ENCODE measurements at regions not wholly inside any gene's neighbourhood (a gene's known extent, or its start where the extent isn't known, plus 50 kb on each side); places are given as distances from the start of the nearest gene placed in this dataset.

DNA sequence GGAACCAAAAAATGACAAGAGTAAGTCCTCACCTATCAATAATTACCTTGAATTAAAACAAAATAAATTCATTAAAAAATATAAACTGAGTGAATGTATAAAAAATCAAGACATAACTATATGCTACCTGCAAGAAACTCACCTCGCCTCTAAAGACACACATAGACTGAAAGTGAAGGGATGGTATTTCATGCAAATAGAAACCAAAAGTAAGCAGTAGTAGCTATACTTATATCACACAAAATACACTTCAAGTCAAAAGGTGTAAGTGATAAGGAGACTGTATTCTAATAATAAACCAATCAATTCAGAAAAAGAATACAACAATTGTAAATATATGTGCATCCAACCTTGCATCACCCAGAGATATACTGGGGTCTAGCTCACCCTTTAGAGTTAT, 332.6 kb downstream of the SH2D4B start:
- H3K9me3 Mint-ChIP-seq (ENCODE audit: low read depth, unreplicated experiment), result peaks cover 2% of the 10 kb centered on the region
- TF ChIP-seq CTCF (IDR thresholded peaks at IDR 0.05; ENCODE audit: unreplicated experiment), result no peak
- DNase-seq, result no peak
- no peak overlapping the region for H3K4me3 Mint-ChIP-seq (ENCODE audit: low read depth, unreplicated experiment)
- H3K4me1 Mint-ChIP-seq (ENCODE audit: low read depth, unreplicated experiment), result no peaks in the 10 kb centered on the region
- intact Hi-C loops (cut with micrococcal nuclease; ENCODE audit: unreplicated experiment), result no loop called here
- no TSS peak for BruUV-seq (replicated peaks)
- CTCF ChIA-PET, result no interaction called here
- no peaks in the 10 kb centered on the region for H3K36me3 Mint-ChIP-seq (ENCODE audit: insufficient read depth, unreplicated experiment)
- no peaks in the 10 kb centered on the region for H3K27me3 Mint-ChIP-seq (ENCODE audit: unreplicated experiment)
- H3K27ac Mint-ChIP-seq (ENCODE audit: unreplicated experiment), result no peak overlapping the region

DNA sequence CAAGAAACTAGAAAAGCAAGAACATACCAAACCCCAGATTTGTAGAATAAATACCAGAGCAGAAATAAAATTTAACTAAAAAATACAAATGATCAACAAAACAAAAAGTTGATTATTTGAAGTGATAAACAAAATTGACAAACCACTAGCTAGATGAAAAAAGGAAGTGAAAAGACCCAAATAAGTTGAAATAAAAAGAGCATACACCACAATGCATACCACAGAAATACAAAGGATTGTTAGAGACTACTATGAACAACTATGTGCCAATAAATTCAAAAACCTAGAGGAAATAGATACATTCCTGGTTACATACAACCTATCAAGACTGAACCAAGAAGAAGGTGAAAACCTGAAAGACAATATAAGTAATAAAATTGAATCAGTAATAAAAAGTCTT, 333.4 kb downstream of the SH2D4B start:
- no peak overlapping the region for H3K4me3 Mint-ChIP-seq (ENCODE audit: low read depth, unreplicated experiment)
- no peak overlapping the region for H3K27ac Mint-ChIP-seq (ENCODE audit: unreplicated experiment)
- peaks cover 2% of the 10 kb centered on the region for H3K9me3 Mint-ChIP-seq (ENCODE audit: low read depth, unreplicated experiment)
- no peak for DNase-seq
- intact Hi-C loops (cut with micrococcal nuclease; ENCODE audit: unreplicated experiment), result no loop called here
- no peaks in the 10 kb centered on the region for H3K27me3 Mint-ChIP-seq (ENCODE audit: unreplicated experiment)
- no peak for TF ChIP-seq CTCF (IDR thresholded peaks at IDR 0.05; ENCODE audit: unreplicated experiment)
- CTCF ChIA-PET, result no interaction called here
- BruUV-seq (replicated peaks), result no TSS peak
- H3K36me3 Mint-ChIP-seq (ENCODE audit: insufficient read depth, unreplicated experiment), result no peaks in the 10 kb centered on the region
- H3K4me1 Mint-ChIP-seq (ENCODE audit: low read depth, unreplicated experiment), result no peaks in the 10 kb centered on the region

GRCh38 chr10:80878330-80878729, 340.6 kb downstream of the SH2D4B start:
- peaks cover 9% of the 10 kb centered on the region for H3K4me1 Mint-ChIP-seq (ENCODE audit: low read depth, unreplicated experiment)
- no peak overlapping the region for H3K4me3 Mint-ChIP-seq (ENCODE audit: low read depth, unreplicated experiment)
- BruUV-seq (replicated peaks), result no TSS peak
- peaks cover 3% of the 10 kb centered on the region for H3K9me3 Mint-ChIP-seq (ENCODE audit: low read depth, unreplicated experiment)
- H3K27me3 Mint-ChIP-seq (ENCODE audit: unreplicated experiment), result peaks cover 63% of the 10 kb centered on the region
- TF ChIP-seq CTCF (IDR thresholded peaks at IDR 0.05; ENCODE audit: unreplicated experiment), result no peak
- intact Hi-C loops (cut with micrococcal nuclease; ENCODE audit: unreplicated experiment), result no loop called here
- H3K36me3 Mint-ChIP-seq (ENCODE audit: insufficient read depth, unreplicated experiment), result no peaks in the 10 kb centered on the region
- no peak overlapping the region for H3K27ac Mint-ChIP-seq (ENCODE audit: unreplicated experiment)
- DNase-seq, result no peak
- CTCF ChIA-PET, result no interaction called here

GRCh38 chr10:80890146-80890545, 352.4 kb downstream of the SH2D4B start:
- peaks cover 37% of the 10 kb centered on the region for H3K27me3 Mint-ChIP-seq (ENCODE audit: unreplicated experiment)
- intact Hi-C loops (cut with micrococcal nuclease; ENCODE audit: unreplicated experiment), result no loop called here
- no peaks in the 10 kb centered on the region for H3K9me3 Mint-ChIP-seq (ENCODE audit: low read depth, unreplicated experiment)
- no peak overlapping the region for H3K27ac Mint-ChIP-seq (ENCODE audit: unreplicated experiment)
- BruUV-seq (replicated peaks), result no TSS peak
- H3K4me3 Mint-ChIP-seq (ENCODE audit: low read depth, unreplicated experiment), result no peak overlapping the region
- H3K36me3 Mint-ChIP-seq (ENCODE audit: insufficient read depth, unreplicated experiment), result no peaks in the 10 kb centered on the region
- DNase-seq, result no peak
- H3K4me1 Mint-ChIP-seq (ENCODE audit: low read depth, unreplicated experiment), result no peaks in the 10 kb centered on the region
- no peak for TF ChIP-seq CTCF (IDR thresholded peaks at IDR 0.05; ENCODE audit: unreplicated experiment)
- CTCF ChIA-PET, result no interaction called here

DNA sequence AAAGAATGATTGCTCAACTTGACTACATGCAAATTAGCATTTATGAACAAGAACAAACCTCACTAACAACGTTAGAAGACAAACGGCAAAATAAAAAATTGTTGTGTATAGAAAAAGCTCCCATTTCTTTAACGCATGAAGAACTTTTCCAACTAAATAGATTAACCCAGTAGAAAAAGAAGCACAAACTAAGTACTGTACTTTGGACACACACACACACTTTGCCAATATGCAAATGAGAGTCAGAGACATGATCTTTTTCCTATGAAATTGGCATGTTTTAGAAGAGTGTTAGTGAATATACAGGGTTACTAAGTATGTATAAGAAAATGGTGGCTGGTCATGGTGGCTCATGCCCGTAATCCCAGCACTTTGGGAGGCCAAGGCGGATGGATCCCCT, 355.6 kb downstream of the SH2D4B start:
- intact Hi-C loops (cut with micrococcal nuclease; ENCODE audit: unreplicated experiment), result no loop called here
- Mint-ChIP-seq H3K9me3 (ENCODE audit: low read depth, unreplicated experiment) (no peaks in the 10 kb centered on the region), H3K4me3 (ENCODE audit: low read depth, unreplicated experiment) (no peak overlapping the region), H3K4me1 (ENCODE audit: low read depth, unreplicated experiment) (no peaks in the 10 kb centered on the region), H3K27ac (ENCODE audit: unreplicated experiment) (no peak overlapping the region), H3K36me3 (ENCODE audit: insufficient read depth, unreplicated experiment) (no peaks in the 10 kb centered on the region), H3K27me3 (ENCODE audit: unreplicated experiment) (peaks cover 58% of the 10 kb centered on the region)
- no peak for DNase-seq
- CTCF ChIA-PET, result no interaction called here
- no TSS peak for BruUV-seq (replicated peaks)
- TF ChIP-seq CTCF (IDR thresholded peaks at IDR 0.05; ENCODE audit: unreplicated experiment), result no peak
